ENCODE measurements at regions not wholly inside any gene's neighbourhood (a gene's known extent, or its start where the extent isn't known, plus 50 kb on each side); places are given as distances from the start of the nearest gene placed in this dataset.

DNA sequence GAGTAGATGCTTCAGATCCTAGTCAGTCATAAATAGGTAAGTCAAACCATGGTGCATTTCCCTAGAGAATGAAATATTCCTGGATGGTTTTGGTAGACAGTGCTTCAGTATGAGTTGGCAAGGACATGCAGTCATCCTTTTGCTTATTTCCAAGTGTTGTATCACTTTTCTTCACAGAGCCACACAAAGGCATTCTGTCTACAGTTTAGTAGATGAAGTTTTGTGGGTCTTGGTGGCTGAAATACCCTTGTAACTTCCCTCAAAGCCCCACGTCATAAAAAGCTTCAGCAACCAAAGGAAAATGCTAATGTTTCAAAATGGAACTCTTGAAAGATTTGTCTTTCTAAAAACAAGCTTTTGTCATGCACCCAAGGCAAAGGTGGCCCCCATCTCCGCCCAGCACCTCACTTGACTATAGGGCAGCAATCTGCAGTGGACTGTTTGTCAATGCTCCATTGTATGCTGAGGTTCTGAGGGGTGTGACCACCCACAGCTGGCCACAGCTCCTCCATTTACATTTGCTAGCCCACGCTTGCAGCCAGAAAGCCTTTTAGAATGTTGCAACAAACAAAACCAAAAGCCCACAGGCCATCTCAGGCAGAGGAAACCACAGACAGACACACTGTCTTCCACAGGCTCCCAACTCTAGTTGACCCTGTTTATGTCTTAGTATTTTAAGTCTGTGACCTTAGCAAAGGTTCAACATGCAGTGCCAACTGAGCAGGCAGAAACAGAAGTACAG is 87.1 kb upstream of the FAM9C start:
- TF ChIP-seq, protein P1, sequence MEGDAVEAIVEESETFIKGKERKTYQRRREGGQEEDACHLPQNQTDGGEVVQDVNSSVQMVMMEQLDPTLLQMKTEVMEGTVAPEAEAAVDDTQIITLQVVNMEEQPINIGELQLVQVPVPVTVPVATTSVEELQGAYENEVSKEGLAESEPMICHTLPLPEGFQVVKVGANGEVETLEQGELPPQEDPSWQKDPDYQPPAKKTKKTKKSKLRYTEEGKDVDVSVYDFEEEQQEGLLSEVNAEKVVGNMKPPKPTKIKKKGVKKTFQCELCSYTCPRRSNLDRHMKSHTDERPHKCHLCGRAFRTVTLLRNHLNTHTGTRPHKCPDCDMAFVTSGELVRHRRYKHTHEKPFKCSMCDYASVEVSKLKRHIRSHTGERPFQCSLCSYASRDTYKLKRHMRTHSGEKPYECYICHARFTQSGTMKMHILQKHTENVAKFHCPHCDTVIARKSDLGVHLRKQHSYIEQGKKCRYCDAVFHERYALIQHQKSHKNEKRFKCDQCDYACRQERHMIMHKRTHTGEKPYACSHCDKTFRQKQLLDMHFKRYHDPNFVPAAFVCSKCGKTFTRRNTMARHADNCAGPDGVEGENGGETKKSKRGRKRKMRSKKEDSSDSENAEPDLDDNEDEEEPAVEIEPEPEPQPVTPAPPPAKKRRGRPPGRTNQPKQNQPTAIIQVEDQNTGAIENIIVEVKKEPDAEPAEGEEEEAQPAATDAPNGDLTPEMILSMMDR (IDR thresholded peaks at IDR 0.05; ENCODE audit: low read depth, low read length, missing input control), result no peak
- no peak for TF ChIP-seq MAX (IDR thresholded peaks at IDR 0.05)
- no peak for TF ChIP-seq HNF4A (conservative IDR thresholded peaks at IDR 0.05)
- no peak for TF ChIP-seq TAF1 (conservative IDR thresholded peaks at IDR 0.05)
- TF ChIP-seq ZBTB33 (IDR thresholded peaks at IDR 0.05), result no peak
- TF ChIP-seq REST (IDR thresholded peaks at IDR 0.05), result no peak
- TF ChIP-seq YY1 (IDR thresholded peaks at IDR 0.05), result no peak
- TF ChIP-seq RXRA (IDR thresholded peaks at IDR 0.05), result peak; percentile 7 to 16
- TF ChIP-seq RAD21 (IDR thresholded peaks at IDR 0.05), result no peak

Data from liver (tissue), 3 donors.